Lower leg skin (tissue), 4 donors: ENCODE measurements at regions not wholly inside any gene's neighbourhood (a gene's known extent, or its start where the extent isn't known, plus 50 kb on each side); places are given as distances from the start of the nearest gene placed in this dataset.

Source experiments
- DNase-seq, 2 donors: peaks; one replicate each; pipeline ENCODE4 v3.0.0-alpha.2; 2019; ENCODE audit warnings: low spot score in 2 of 2
- H3K4me3 ChIP-seq: fragments of 200-600 bp; sonication (generic); 2 replicates; pipeline ENCODE4 v1.5.1; 2017; ENCODE audit warnings: mild to moderate bottlenecking, low read depth; ENCODE audit not compliant: poor library complexity, severe bottlenecking
- CTCF ChIP-seq, 3 donors: fragments of 450-650 bp; IDR thresholded peaks; one replicate each; pipeline ENCODE4 v1.5.1; 2016; ENCODE audit warnings: antibody characterized with exemption in 3 of 3, mild to moderate bottlenecking in 3 of 3, moderate library complexity in 2 of 3
- POLR2A ChIP-seq, 2 donors: fragments of 450-650 bp; IDR thresholded peaks; one replicate each; pipeline ENCODE4 v1.6.1; 2016 to 2017; ENCODE audit warnings: antibody characterized with exemption in 2 of 2, mild to moderate bottlenecking in 1 of 2, moderate library complexity in 1 of 2
- WGBS, 2 donors: methylation state at CpG; one replicate each; pipeline ENCODE4 v1.1.5; 2018; 5-methylcytosine and 5-hydroxymethylcytosine counted together
- intact Hi-C: fragments of 100-400 bp; cut with DNase I; formaldehyde crosslinking; loops from one replicate; pipeline ENCODE4 v1.15.0; 2023; ENCODE audit warnings: low total_unique reads

- TF ChIP-seq POLR2A (IDR thresholded peaks at IDR 0.05) (no peak), CTCF (IDR thresholded peaks at IDR 0.05) (no peak)
Measured at GRCh38 chr20:17061715-17062114, 165.1 kb upstream of the PCSK2 start.

GRCh38 chr20:17062712-17063111, 164.1 kb upstream of the PCSK2 start:
- 86 to 88% methylated on average over 1 of the region's 1 CpG for WGBS, 2 donors
- H3K4me3 ChIP-seq, result no peak overlapping the region
- no peak for DNase-seq
- intact Hi-C loops, result no loop called here
- TF ChIP-seq CTCF (IDR thresholded peaks at IDR 0.05), result no peak
- no peak for TF ChIP-seq POLR2A (IDR thresholded peaks at IDR 0.05)

More at GRCh38 chr20:17061715-17062114, 165.1 kb upstream of the PCSK2 start:
- intact Hi-C loops, result no loop called here
- 61 to 67% methylated on average over 2 of the region's 2 CpGs for WGBS, 2 donors
- H3K4me3 ChIP-seq, result no peak overlapping the region
- DNase-seq, result no peak

- DNase-seq, result no peak
- no peak overlapping the region for H3K4me3 ChIP-seq
- intact Hi-C loops, result no loop called here
- TF ChIP-seq CTCF (IDR thresholded peaks at IDR 0.05) (no peak), POLR2A (IDR thresholded peaks at IDR 0.05) (no peak)
- WGBS, 2 donors, result 50 to 53% methylated on average over 3 of the region's 3 CpGs
Measured at GRCh38 chr20:17066902-17067301, 159.9 kb upstream of the PCSK2 start.

- H3K4me3 ChIP-seq, result no peak overlapping the region
- DNase-seq, result no peak
- intact Hi-C loops, result no loop called here
- no peak for TF ChIP-seq CTCF (IDR thresholded peaks at IDR 0.05)
- TF ChIP-seq POLR2A (IDR thresholded peaks at IDR 0.05), result no peak
- 88 to 91% methylated on average over 4 of the region's 4 CpGs for WGBS, 2 donors
Measured at GRCh38 chr20:17068084-17068711, 158.6 kb upstream of the PCSK2 start.

GRCh38 chr20:17077030-17077429, 149.8 kb upstream of the PCSK2 start:
- H3K4me3 ChIP-seq, result no peak overlapping the region
- TF ChIP-seq POLR2A (IDR thresholded peaks at IDR 0.05) (no peak), CTCF (IDR thresholded peaks at IDR 0.05) (no peak)
- 75 to 77% methylated on average over 6 of the region's 6 CpGs for WGBS, 2 donors
- intact Hi-C loops, result no loop called here
- DNase-seq, result no peak

GRCh38 chr20:17083738-17084137, 143.1 kb upstream of the PCSK2 start:
- intact Hi-C loops, result no loop called here
- TF ChIP-seq POLR2A (IDR thresholded peaks at IDR 0.05), result no peak
- TF ChIP-seq CTCF (IDR thresholded peaks at IDR 0.05), result no peak

More at GRCh38 chr20:17083738-17084137, 143.1 kb upstream of the PCSK2 start:
- H3K4me3 ChIP-seq, result no peak overlapping the region
- no peak for DNase-seq
- WGBS, 2 donors, result 29 to 32% methylated on average over 1 of the region's 1 CpG
